Astrocyte (in vitro differentiated cells and primary cell): ENCODE measurements at regions not wholly inside any gene's neighbourhood (a gene's known extent, or its start where the extent isn't known, plus 50 kb on each side); places are given as distances from the start of the nearest gene placed in this dataset.

ENCODE experiments used
- DNase-seq: peaks from one replicate; pipeline ENCODE4 v3.0.0-alpha.2; 2010; ENCODE audit warnings: low read depth
- FAIRE-seq: peaks from 2 replicates; lab custom pipeline; 2011; peaks lifted over from hg19 to GRCh38; lab: Jason Lieb, UNC
- H2AFZ ChIP-seq: 2 replicates; pipeline ENCODE4 v1.6.0; 2012; ENCODE audit warnings: low read depth, low read length, inconsistent platforms
- H3K27ac ChIP-seq: 2 replicates; pipeline ENCODE4 v1.5.1; 2011; ENCODE audit warnings: low read depth, low read length, inconsistent platforms
- H3K27me3 ChIP-seq: 2 replicates; pipeline ENCODE4 v1.6.0; 2011; ENCODE audit warnings: low read length, inconsistent platforms; ENCODE audit not compliant: insufficient read depth
- H3K36me3 ChIP-seq: 2 replicates; pipeline ENCODE4 v1.5.1; 2011; ENCODE audit warnings: low read length, inconsistent platforms; ENCODE audit not compliant: insufficient read depth
- H3K4me1 ChIP-seq: 2 replicates; pipeline ENCODE4 v1.5.1; 2011; ENCODE audit warnings: low read length, inconsistent platforms; ENCODE audit not compliant: insufficient read depth
- H3K4me2 ChIP-seq: 2 replicates; pipeline ENCODE4 v1.6.0; 2012; ENCODE audit warnings: low read length, inconsistent platforms
- H3K4me3 ChIP-seq: 2 replicates; pipeline ENCODE4 v1.5.1; 2011; ENCODE audit warnings: low read depth, mild to moderate bottlenecking, low read length, inconsistent platforms; ENCODE audit not compliant: insufficient read depth
- H3K79me2 ChIP-seq: 2 replicates; pipeline ENCODE4 v1.6.0; 2012; ENCODE audit warnings: mild to moderate bottlenecking, low read length, inconsistent platforms; ENCODE audit not compliant: insufficient read depth
- H3K9ac ChIP-seq: 2 replicates; pipeline ENCODE4 v1.6.0; 2012; ENCODE audit warnings: mild to moderate bottlenecking, low read length, inconsistent platforms
- H3K9me3 ChIP-seq: 2 replicates; pipeline ENCODE4 v1.5.1; 2012; ENCODE audit warnings: low read depth, mild to moderate bottlenecking, low read length, inconsistent platforms; ENCODE audit not compliant: insufficient read depth
- H4K20me1 ChIP-seq: 2 replicates; pipeline ENCODE4 v1.6.0; 2012; ENCODE audit warnings: low read length, inconsistent platforms; ENCODE audit not compliant: insufficient read depth
- H3K27ac Mint-ChIP-seq: one replicate; pipeline ENCODE4 v1.8.0; 2021; ENCODE audit warnings: mild to moderate bottlenecking, mixed read lengths; ENCODE audit not compliant: unreplicated experiment
- H3K27me3 Mint-ChIP-seq: one replicate; pipeline ENCODE4 v1.8.0; 2021; ENCODE audit warnings: low read depth, mixed read lengths; ENCODE audit not compliant: unreplicated experiment
- H3K36me3 Mint-ChIP-seq: one replicate; pipeline ENCODE4 v1.8.0; 2021; ENCODE audit warnings: low read depth, mixed read lengths; ENCODE audit not compliant: unreplicated experiment
- H3K4me1 Mint-ChIP-seq: one replicate; pipeline ENCODE4 v1.8.0; 2021; ENCODE audit warnings: low read depth, mixed read lengths; ENCODE audit not compliant: unreplicated experiment
- H3K4me3 Mint-ChIP-seq: one replicate; pipeline ENCODE4 v1.8.0; 2021; ENCODE audit warnings: mild to moderate bottlenecking, moderate library complexity, mixed read lengths; ENCODE audit not compliant: unreplicated experiment
- H3K9me3 Mint-ChIP-seq: one replicate; pipeline ENCODE4 v1.8.0; 2021; ENCODE audit warnings: mild to moderate bottlenecking, mixed read lengths; ENCODE audit not compliant: unreplicated experiment
- CTCF ChIP-seq: IDR thresholded peaks from 2 replicates; pipeline ENCODE4 v1.5.1; 2011; ENCODE audit warnings: low read depth, mild to moderate bottlenecking, inconsistent platforms, low read length, moderate library complexity; ENCODE audit not compliant: insufficient read depth
- EZH2 ChIP-seq: IDR thresholded peaks from 2 replicates; pipeline ENCODE4 v1.6.1; 2012; ENCODE audit warnings: mild to moderate bottlenecking, low read length, inconsistent platforms; ENCODE audit not compliant: insufficient read depth

- H3K4me2 ChIP-seq: no peak overlapping the region
- no peak overlapping the region for H3K4me3 Mint-ChIP-seq
- no peaks in the 10 kb centered on the region for H3K9me3 Mint-ChIP-seq
- H3K27me3 Mint-ChIP-seq: no peaks in the 10 kb centered on the region
- H3K27me3 ChIP-seq: no peaks in the 10 kb centered on the region
- no peak overlapping the region for H3K4me3 ChIP-seq
- peaks cover 10% of the 10 kb centered on the region for H3K4me1 Mint-ChIP-seq
- no peaks in the 10 kb centered on the region for H3K9me3 ChIP-seq
- no peak for FAIRE-seq
- H4K20me1 ChIP-seq: no peaks in the 10 kb centered on the region
- no peak overlapping the region for H2AFZ ChIP-seq
- no peak overlapping the region for H3K27ac Mint-ChIP-seq
- no peak overlapping the region for H3K9ac ChIP-seq
- no peak overlapping the region for H3K27ac ChIP-seq
- DNase-seq: no peak
- H3K36me3 ChIP-seq: no peaks in the 10 kb centered on the region
- H3K79me2 ChIP-seq: no peaks in the 10 kb centered on the region
- H3K36me3 Mint-ChIP-seq: no peaks in the 10 kb centered on the region
- H3K4me1 ChIP-seq: no peaks in the 10 kb centered on the region
- TF ChIP-seq CTCF (no peak), EZH2 (no peak)
Observed at GRCh38 chr4:163613383-163613782, 118.9 kb downstream of the TMA16 start.

- H3K27me3 Mint-ChIP-seq: no peaks in the 10 kb centered on the region
- H3K27ac Mint-ChIP-seq: no peak overlapping the region
- no peak overlapping the region for H2AFZ ChIP-seq
- H3K27me3 ChIP-seq: no peaks in the 10 kb centered on the region
- H3K9ac ChIP-seq: no peak overlapping the region
- H3K27ac ChIP-seq: no peak overlapping the region
- H3K9me3 Mint-ChIP-seq: no peaks in the 10 kb centered on the region
- no peaks in the 10 kb centered on the region for H4K20me1 ChIP-seq
- TF ChIP-seq EZH2 (no peak), CTCF (no peak)
- FAIRE-seq: no peak
- no peak overlapping the region for H3K4me3 Mint-ChIP-seq
- no peak overlapping the region for H3K4me2 ChIP-seq
- H3K79me2 ChIP-seq: no peaks in the 10 kb centered on the region
- no peak overlapping the region for H3K4me3 ChIP-seq
- H3K4me1 ChIP-seq: no peaks in the 10 kb centered on the region
- no peak for DNase-seq
- H3K36me3 ChIP-seq: no peaks in the 10 kb centered on the region
- H3K9me3 ChIP-seq: no peaks in the 10 kb centered on the region
- peaks cover 1% of the 10 kb centered on the region for H3K4me1 Mint-ChIP-seq
- H3K36me3 Mint-ChIP-seq: no peaks in the 10 kb centered on the region
Observed at GRCh38 chr4:163614866-163615265, 120.4 kb downstream of the TMA16 start.

- FAIRE-seq (no peak), DNase-seq (no peak)
- Histone ChIP-seq H4K20me1 (no peaks in the 10 kb centered on the region), H3K4me1 (no peaks in the 10 kb centered on the region), H3K27me3 (no peaks in the 10 kb centered on the region), H2AFZ (no peak overlapping the region), H3K9ac (no peak overlapping the region), H3K4me2 (no peak overlapping the region), H3K27ac (no peak overlapping the region), H3K4me3 (no peak overlapping the region), H3K36me3 (no peaks in the 10 kb centered on the region), H3K9me3 (no peaks in the 10 kb centered on the region), H3K79me2 (no peaks in the 10 kb centered on the region)
- no peak overlapping the region for H3K27ac Mint-ChIP-seq
- no peaks in the 10 kb centered on the region for H3K4me1 Mint-ChIP-seq
- no peaks in the 10 kb centered on the region for H3K9me3 Mint-ChIP-seq
- peaks cover 1% of the 10 kb centered on the region for H3K27me3 Mint-ChIP-seq
- no peak overlapping the region for H3K4me3 Mint-ChIP-seq
- TF ChIP-seq EZH2 (no peak), CTCF (no peak)
- no peaks in the 10 kb centered on the region for H3K36me3 Mint-ChIP-seq
Observed at GRCh38 chr4:163618845-163619244, 124.4 kb downstream of the TMA16 start.
